HFFc6 (cell line): ENCODE measurements at regions not wholly inside any gene's neighbourhood (a gene's known extent, or its start where the extent isn't known, plus 50 kb on each side); places are given as distances from the start of the nearest gene placed in this dataset.

Experiments
- DNase-seq: peaks from one replicate; pipeline ENCODE4 v3.0.0-alpha.2; 2018
- H3K27ac Mint-ChIP-seq: 2 replicates; pipeline ENCODE4 v1.8.0; 2020; ENCODE audit warnings: mild to moderate bottlenecking, mixed read lengths
- H3K27me3 Mint-ChIP-seq: 2 replicates; pipeline ENCODE4 v1.8.0; 2021; ENCODE audit warnings: mild to moderate bottlenecking, moderate library complexity, mixed read lengths; ENCODE audit not compliant: insufficient read depth
- H3K36me3 Mint-ChIP-seq: 2 replicates; pipeline ENCODE4 v1.8.0; 2021; ENCODE audit warnings: low read depth, mixed read lengths
- H3K4me1 Mint-ChIP-seq: 2 replicates; pipeline ENCODE4 v1.8.0; 2020; ENCODE audit warnings: low read depth, mixed read lengths
- H3K4me3 Mint-ChIP-seq: 2 replicates; pipeline ENCODE4 v1.8.0; 2020; ENCODE audit warnings: mild to moderate bottlenecking, moderate library complexity, mixed read lengths
- H3K9me3 Mint-ChIP-seq: 2 replicates; pipeline ENCODE4 v1.8.0; 2020; ENCODE audit warnings: mild to moderate bottlenecking, mixed read lengths
- TF ChIP-seq, protein P1 (sequence below): fragments of 200-600 bp; sonication (generic); IDR thresholded peaks from 2 replicates; pipeline ENCODE4 v1.5.0; 2021; ENCODE audit warnings: antibody characterized with exemption, mild to moderate bottlenecking

- no peak for DNase-seq
- no peaks in the 10 kb centered on the region for H3K9me3 Mint-ChIP-seq
- no peak overlapping the region for H3K4me3 Mint-ChIP-seq
- TF ChIP-seq, protein P1, sequence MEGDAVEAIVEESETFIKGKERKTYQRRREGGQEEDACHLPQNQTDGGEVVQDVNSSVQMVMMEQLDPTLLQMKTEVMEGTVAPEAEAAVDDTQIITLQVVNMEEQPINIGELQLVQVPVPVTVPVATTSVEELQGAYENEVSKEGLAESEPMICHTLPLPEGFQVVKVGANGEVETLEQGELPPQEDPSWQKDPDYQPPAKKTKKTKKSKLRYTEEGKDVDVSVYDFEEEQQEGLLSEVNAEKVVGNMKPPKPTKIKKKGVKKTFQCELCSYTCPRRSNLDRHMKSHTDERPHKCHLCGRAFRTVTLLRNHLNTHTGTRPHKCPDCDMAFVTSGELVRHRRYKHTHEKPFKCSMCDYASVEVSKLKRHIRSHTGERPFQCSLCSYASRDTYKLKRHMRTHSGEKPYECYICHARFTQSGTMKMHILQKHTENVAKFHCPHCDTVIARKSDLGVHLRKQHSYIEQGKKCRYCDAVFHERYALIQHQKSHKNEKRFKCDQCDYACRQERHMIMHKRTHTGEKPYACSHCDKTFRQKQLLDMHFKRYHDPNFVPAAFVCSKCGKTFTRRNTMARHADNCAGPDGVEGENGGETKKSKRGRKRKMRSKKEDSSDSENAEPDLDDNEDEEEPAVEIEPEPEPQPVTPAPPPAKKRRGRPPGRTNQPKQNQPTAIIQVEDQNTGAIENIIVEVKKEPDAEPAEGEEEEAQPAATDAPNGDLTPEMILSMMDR: no peak
- no peaks in the 10 kb centered on the region for H3K36me3 Mint-ChIP-seq
- 0 out of 2 replicates have a peak, but pooled peaks cover 7% of the 10 kb centered on the region for H3K4me1 Mint-ChIP-seq
- H3K27me3 Mint-ChIP-seq: no peaks in the 10 kb centered on the region; the same call in 1 of the 2 replicates
- no peak overlapping the region for H3K27ac Mint-ChIP-seq
Observed at GRCh38 chr15:96070636-96071035, 259.9 kb upstream of the NR2F2 start.

- H3K4me1 Mint-ChIP-seq: 0 out of 2 replicates have a peak, but pooled peaks cover 7% of the 10 kb centered on the region
- no peaks in the 10 kb centered on the region for H3K9me3 Mint-ChIP-seq
- no peaks in the 10 kb centered on the region for H3K36me3 Mint-ChIP-seq
- H3K4me3 Mint-ChIP-seq: no peak overlapping the region
- H3K27me3 Mint-ChIP-seq: no peaks in the 10 kb centered on the region; the same call in 1 of the 2 replicates
- TF ChIP-seq, protein P1: no peak; the same call in 1 of the 2 replicates
- no peak overlapping the region for H3K27ac Mint-ChIP-seq
- DNase-seq: no peak
Observed at GRCh38 chr15:96072821-96073220, 257.7 kb upstream of the NR2F2 start.

GRCh38 chr15:96073908-96074307 is 256.6 kb upstream of the NR2F2 start:
- TF ChIP-seq, protein P1: no peak

GRCh38 chr15:96075895-96076294 is 254.6 kb upstream of the NR2F2 start:
- no peak overlapping the region for H3K27ac Mint-ChIP-seq
- no peak overlapping the region for H3K4me3 Mint-ChIP-seq
- no peaks in the 10 kb centered on the region for H3K9me3 Mint-ChIP-seq
- TF ChIP-seq, protein P1: no peak
- DNase-seq: no peak
- H3K36me3 Mint-ChIP-seq: no peaks in the 10 kb centered on the region
- H3K27me3 Mint-ChIP-seq: no peaks in the 10 kb centered on the region; the same call in 1 of the 2 replicates
- no peaks in the 10 kb centered on the region for H3K4me1 Mint-ChIP-seq

More at GRCh38 chr15:96073908-96074307, 256.6 kb upstream of the NR2F2 start:
- no peaks in the 10 kb centered on the region for H3K36me3 Mint-ChIP-seq
- DNase-seq: no peak
- no peaks in the 10 kb centered on the region for H3K9me3 Mint-ChIP-seq
- H3K27me3 Mint-ChIP-seq: no peaks in the 10 kb centered on the region; the same call in 1 of the 2 replicates
- H3K4me1 Mint-ChIP-seq: 0 out of 2 replicates have a peak, but pooled peaks cover 7% of the 10 kb centered on the region
- no peak overlapping the region for H3K4me3 Mint-ChIP-seq
- H3K27ac Mint-ChIP-seq: no peak overlapping the region

GRCh38 chr15:96076350-96076749 is 254.2 kb upstream of the NR2F2 start:
- H3K9me3 Mint-ChIP-seq: no peaks in the 10 kb centered on the region
- no peak overlapping the region for H3K27ac Mint-ChIP-seq
- H3K4me3 Mint-ChIP-seq: no peak overlapping the region
- H3K36me3 Mint-ChIP-seq: no peaks in the 10 kb centered on the region
- H3K4me1 Mint-ChIP-seq: no peaks in the 10 kb centered on the region
- no peaks in the 10 kb centered on the region; the same call in 1 of the 2 replicates for H3K27me3 Mint-ChIP-seq
- TF ChIP-seq, protein P1: no peak
- no peak for DNase-seq

- no peak overlapping the region for H3K4me3 Mint-ChIP-seq
- no peak overlapping the region for H3K27ac Mint-ChIP-seq
- DNase-seq: no peak
- H3K4me1 Mint-ChIP-seq: no peaks in the 10 kb centered on the region
- H3K9me3 Mint-ChIP-seq: no peaks in the 10 kb centered on the region
- TF ChIP-seq, protein P1: no peak
- H3K27me3 Mint-ChIP-seq: no peaks in the 10 kb centered on the region
- H3K36me3 Mint-ChIP-seq: no peaks in the 10 kb centered on the region
Observed at GRCh38 chr15:96079041-96079440, 251.5 kb upstream of the NR2F2 start.
